GM21717 (cell line): ENCODE measurements at regions not wholly inside any gene's neighbourhood (a gene's known extent, or its start where the extent isn't known, plus 50 kb on each side); places are given as distances from the start of the nearest gene placed in this dataset.
"Not testable (repeated sequence)": the region's sequence is repeated elsewhere in the genome, so short reads cannot be mapped to it uniquely, and the experiment has no call there.

ENCODE experiments used
- ATAC-seq: cut with Tn5 transposase; IDR thresholded peaks from one replicate; pipeline ENCODE4 v1.9.1; 2021; ENCODE audit warnings: mild to moderate bottlenecking, moderate library complexity; ENCODE audit not compliant: unreplicated experiment

- ATAC-seq = no peak
Measured at GRCh38 chr12:116360579-116361413, 83.3 kb upstream of the MED13L start.

- ATAC-seq = no peak
Measured at GRCh38 chr12:116361414-116362223, 84.1 kb upstream of the MED13L start.

DNA sequence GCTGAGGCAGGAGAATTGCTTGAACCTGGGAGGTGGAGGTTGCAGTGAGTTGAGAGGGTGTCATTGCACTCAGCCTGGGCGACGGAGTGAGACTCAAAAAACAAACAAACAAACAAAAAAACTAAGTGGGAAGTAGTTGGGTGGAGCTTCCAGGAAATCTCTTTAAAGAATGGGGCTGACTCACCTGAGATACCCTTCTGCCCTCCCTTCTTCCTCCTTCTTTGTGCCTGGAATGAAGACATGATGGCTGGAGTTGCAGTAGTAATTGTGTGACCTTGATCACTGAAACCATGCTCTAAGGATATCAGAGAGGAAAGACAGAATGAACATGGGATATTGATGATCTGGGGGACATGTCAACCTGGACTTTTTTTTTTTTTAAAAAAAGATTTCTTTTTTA is 87.6 kb upstream of the MED13L start:
- ATAC-seq = no peak

- ATAC-seq = no peak
Measured at GRCh38 chr12:116365606-116366455, 88.3 kb upstream of the MED13L start.

DNA sequence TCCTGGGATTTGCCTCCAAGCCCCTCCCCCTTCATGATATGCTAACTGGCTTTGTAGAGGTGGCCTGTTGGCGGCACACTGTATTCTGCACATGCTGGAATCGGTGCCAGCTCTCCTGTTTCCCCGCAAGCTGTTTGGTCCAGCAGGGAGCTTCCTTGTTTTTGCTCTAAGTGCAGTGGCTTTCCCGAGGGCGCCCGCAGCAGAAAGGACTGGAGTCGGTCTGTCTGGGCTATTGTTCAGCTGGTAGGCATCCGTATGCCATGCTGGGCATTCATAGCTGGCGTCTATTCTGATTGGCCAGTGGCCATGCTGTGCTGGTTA is 88.9 kb upstream of the MED13L start:
- ATAC-seq = no peak

DNA sequence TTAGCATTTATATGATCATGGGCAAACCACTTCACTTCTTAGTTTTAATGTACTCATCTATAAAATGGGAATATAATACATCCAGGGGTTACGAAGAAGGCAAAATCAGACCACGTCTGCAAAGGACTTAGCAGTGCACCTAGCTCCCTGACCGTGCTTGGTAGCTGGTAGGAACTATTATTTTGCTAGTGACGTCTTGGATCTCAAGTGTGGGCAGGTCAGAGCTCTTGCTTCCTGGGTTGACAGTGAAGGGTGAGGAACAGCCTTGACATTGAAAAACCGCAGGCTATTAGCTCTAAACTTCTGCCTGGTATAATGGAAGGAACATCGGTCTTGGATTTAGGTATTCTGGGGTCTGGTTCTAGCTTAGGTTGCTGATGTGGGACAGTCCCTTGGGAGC is 89.3 kb upstream of the MED13L start:
- no peak for ATAC-seq

DNA sequence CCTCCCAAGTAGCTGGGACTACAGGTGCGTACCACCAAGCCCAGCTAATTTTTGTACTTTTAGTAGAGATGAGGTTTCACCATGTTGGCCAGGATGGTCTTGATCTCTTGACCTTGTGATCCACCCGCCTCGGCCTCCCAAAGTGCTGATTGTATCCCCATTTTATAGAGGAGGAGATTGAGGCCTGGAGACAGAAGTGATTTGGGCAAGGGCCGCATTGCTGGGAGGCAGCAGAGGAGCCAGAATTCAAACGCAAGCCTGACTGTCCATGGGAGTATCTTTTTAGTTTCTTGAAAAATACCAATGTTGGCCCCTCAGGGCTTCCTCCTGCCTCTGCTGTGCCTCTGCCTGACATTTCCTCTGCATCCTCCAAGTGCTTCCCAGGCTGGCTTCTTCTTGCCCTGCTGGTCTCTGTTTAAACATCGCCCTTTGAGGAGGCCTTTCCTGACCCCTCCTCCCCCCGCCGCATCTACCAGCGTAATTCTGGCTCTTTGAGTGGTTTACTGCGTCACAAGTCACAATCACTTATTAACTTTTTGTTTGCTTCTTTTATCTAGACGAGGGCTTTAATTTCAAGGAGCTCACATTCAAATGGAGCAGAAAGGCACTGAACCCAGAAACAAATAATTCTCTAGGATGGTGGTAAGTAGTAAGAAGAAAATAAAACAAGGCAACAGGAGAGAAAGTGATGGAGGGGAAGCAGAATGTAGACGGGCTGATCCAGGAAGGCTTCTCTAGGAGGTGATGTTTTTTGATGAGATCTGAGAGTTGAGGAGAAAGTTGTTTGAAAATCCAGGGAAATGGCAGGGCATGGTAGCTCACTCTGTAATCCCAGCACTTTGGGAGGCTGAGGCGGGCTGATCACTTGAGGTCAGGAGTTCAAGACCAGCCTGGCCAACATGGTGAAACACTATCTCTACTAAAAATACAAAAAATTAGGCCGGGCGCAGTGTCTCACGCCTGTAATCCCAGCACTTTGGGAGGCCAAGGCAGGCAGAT is 91.0 kb upstream of the MED13L start:
- no peak for ATAC-seq

DNA sequence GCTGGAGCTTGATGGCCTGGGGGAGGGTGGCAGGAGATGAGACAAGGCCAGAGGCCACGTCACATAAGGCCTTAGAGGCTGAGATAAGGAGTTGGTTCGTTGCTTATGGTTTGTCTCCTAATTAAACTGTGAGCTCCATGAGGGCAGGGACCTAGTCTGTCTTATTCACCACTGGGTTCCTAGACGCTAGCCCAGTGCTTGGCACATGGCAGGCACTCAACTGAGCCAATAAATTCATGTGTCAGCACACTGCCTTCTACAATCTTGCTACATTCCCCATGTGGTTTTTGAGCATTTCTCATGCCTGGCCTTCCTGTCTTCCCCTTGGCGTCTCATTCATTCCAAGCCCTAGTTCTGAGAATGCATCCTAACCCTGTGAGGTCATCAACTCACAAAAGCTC is 92.5 kb upstream of the MED13L start:
- ATAC-seq = no peak

GRCh38 chr12:116370886-116371580 is 93.5 kb upstream of the MED13L start:
- ATAC-seq = no peak

DNA sequence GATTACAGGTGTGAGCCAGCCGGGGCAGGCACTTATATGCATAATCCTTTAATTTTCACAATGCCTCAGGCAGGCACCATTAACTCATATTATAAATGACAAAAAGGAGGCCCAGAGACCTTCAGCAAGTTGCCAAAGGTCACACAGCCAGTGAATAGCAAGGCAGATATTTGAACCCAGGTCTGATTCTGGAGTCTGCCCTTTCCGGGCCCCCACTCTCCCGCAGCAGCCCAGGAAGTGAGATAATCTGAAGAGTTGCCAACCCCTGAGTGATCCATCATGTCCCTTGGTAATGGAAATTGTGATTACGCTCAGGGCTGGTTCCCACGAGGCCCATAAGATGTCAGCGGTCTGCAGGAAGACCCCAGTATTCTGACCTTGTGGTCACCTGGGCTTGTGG is 95.3 kb upstream of the MED13L start:
- ATAC-seq = no peak

DNA sequence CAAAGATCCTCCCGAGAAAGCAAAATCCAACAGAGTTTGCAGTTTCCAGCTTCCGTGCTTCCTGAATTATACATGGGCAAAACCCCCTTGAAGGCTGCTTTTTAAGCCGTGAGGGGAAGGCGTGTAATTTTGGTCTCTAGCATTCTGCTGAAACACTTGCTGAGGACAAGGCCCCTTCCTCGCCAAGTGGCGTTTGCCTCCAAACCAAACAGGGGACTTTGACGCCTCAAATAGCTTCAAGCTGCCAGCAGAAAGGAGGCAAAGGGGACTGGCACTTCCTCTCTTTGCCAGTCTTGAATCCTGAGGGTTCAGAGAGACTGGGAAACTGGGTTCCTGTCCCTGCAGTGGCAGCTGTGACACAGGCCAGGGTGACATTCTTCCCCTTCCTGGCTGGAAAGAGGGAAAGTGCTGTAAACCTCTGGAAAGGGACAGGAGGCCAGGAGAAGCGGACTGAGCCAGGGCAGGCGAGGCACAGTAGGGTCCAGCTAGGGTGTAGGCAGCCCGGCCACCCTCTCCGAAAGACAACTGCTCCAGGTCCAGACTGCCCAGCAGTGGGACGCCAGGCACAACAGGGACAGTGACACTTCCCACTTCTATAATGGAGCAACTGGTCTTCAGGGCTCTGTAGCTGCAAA is 96.2 kb upstream of the MED13L start:
- ATAC-seq = no peak

DNA sequence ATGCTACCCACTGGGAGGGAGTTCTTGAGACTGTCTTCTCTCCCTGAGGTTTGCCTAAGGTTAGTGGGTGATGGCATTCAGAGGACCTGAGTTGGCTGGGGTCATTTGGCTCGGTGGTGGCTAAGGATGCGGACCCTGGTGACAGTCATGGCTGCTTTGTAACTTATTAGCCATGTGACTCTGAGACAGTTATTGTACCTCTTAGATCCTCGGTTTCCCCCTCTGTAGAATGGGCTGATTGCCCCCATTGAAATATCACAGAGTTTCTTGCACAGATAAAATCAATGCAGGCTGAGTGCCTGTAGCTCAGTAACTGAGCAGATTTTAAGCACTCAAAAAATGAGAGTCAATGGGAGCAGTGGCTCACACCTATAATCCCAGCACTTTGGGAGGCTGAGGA is 96.7 kb upstream of the MED13L start:
- ATAC-seq = no peak

DNA sequence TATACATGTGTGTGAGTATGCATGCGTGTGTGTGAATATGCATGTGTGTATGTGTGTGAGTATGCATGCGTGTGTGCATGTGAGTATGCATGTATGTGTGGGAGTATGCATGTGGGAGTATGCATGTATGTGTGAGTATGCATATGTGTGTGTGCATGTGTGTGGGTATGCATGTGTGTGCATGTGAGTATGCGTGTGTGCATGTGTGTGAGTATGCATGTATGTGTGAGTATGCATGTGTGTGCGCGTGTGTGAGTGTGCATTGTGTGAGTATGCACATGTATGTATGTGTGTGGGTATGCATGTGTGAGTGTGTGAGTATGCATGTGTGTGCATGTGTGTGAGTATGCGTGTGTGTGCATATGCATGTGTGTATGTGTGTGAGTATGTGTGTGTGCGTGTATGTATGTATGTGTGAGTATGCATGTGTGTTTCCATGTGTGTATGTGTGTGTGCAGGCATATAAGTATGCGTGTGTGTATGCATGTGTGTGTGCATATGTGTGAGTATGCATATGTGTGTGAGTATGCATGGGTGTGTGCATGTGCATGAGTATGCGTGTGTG is 97.9 kb upstream of the MED13L start:
- ATAC-seq = no peak

- ATAC-seq = no peak
Measured at GRCh38 chr12:116376354-116377193, 99.1 kb upstream of the MED13L start.

- not testable (repeated sequence) for ATAC-seq
Measured at GRCh38 chr12:116377194-116377571, 99.7 kb upstream of the MED13L start.

DNA sequence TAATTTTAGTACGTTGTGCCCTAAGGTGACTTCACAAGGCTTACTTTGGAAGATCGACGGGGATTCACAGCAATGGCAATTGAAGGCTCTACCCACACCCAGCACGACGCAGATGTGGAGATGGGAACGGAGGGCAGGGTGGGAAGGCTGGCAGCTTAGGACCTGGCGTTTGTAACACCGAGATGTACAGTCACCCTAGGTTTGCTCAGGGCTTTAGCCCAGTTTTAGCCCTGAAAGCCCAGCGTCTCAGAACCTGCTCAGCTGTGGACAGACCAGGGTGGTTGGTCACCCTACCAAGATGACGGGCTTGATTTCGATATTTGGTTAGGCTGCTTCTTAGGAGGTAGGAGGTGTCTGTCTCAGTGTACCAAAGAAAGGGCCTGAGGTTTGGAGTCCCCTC is 100.5 kb upstream of the MED13L start:
- no peak for ATAC-seq

- ATAC-seq = no peak
Measured at GRCh38 chr12:116380108-116380507, 102.6 kb upstream of the MED13L start.

- not testable (repeated sequence) for ATAC-seq
Measured at GRCh38 chr12:116380740-116381139, 103.2 kb upstream of the MED13L start.
